BE2C (cell line): ENCODE measurements at regions not wholly inside any gene's neighbourhood (a gene's known extent, or its start where the extent isn't known, plus 50 kb on each side); places are given as distances from the start of the nearest gene placed in this dataset.

ENCODE experiments used
- DNase-seq: peaks from one replicate; pipeline ENCODE4 v3.0.0-alpha.2; 2020
- H3K27me3 ChIP-seq: fragments of 250-450 bp; sonication (Bioruptor Pico); 2 replicates; pipeline ENCODE4 v1.5.1; 2020; ENCODE audit warnings: mild to moderate bottlenecking
- H3K36me3 ChIP-seq: fragments of 250-450 bp; sonication (Bioruptor Pico); 2 replicates; pipeline ENCODE4 v1.5.1; 2020; ENCODE audit warnings: mild to moderate bottlenecking
- H3K4me1 ChIP-seq: fragments of 250-450 bp; sonication (Bioruptor Pico); 2 replicates; pipeline ENCODE4 v1.5.1; 2020
- H3K4me3 ChIP-seq: 2 replicates; pipeline ENCODE4 v1.5.1; 2011; ENCODE audit warnings: low read depth, low read length
- H3K9me3 ChIP-seq: fragments of 250-450 bp; sonication (Bioruptor Pico); 2 replicates; pipeline ENCODE4 v1.5.1; 2020
- CTCF ChIP-seq: IDR thresholded peaks from 2 replicates; pipeline ENCODE4 v1.5.1; 2012; ENCODE audit warnings: mild to moderate bottlenecking, low read depth, low read length

GRCh38 chr10:89857431-89858042 is 156.1 kb downstream of the KIF20B start:
- Histone ChIP-seq H3K4me3 (no peak overlapping the region), H3K27me3 (no peaks in the 10 kb centered on the region; the same call in 1 of the 2 replicates), H3K36me3 (no peaks in the 10 kb centered on the region), H3K9me3 (no peaks in the 10 kb centered on the region), H3K4me1 (no peaks in the 10 kb centered on the region)
- no peak for TF ChIP-seq CTCF
- DNase-seq: no peak

GRCh38 chr10:89861199-89861573 is 159.8 kb downstream of the KIF20B start:
- Histone ChIP-seq H3K4me3 (no peak overlapping the region), H3K36me3 (no peaks in the 10 kb centered on the region), H3K4me1 (no peaks in the 10 kb centered on the region), H3K9me3 (no peaks in the 10 kb centered on the region), H3K27me3 (no peaks in the 10 kb centered on the region; the same call in 1 of the 2 replicates)
- no peak for TF ChIP-seq CTCF
- DNase-seq: no peak

- no peak overlapping the region for H3K4me3 ChIP-seq
- H3K36me3 ChIP-seq: no peaks in the 10 kb centered on the region
- DNase-seq: no peak
- no peak for TF ChIP-seq CTCF
- no peaks in the 10 kb centered on the region for H3K9me3 ChIP-seq
- no peaks in the 10 kb centered on the region; the same call in 1 of the 2 replicates for H3K27me3 ChIP-seq
- H3K4me1 ChIP-seq: no peaks in the 10 kb centered on the region
Measured at GRCh38 chr10:89861584-89862301, 160.4 kb downstream of the KIF20B start.

- Histone ChIP-seq H3K27me3 (no peaks in the 10 kb centered on the region), H3K4me3 (no peak overlapping the region), H3K9me3 (no peaks in the 10 kb centered on the region), H3K4me1 (no peaks in the 10 kb centered on the region), H3K36me3 (no peaks in the 10 kb centered on the region)
- TF ChIP-seq CTCF: no peak
- DNase-seq: no peak
Measured at GRCh38 chr10:89867964-89868363, 166.6 kb downstream of the KIF20B start.

- Histone ChIP-seq H3K4me3 (no peak overlapping the region), H3K27me3 (no peaks in the 10 kb centered on the region), H3K36me3 (no peaks in the 10 kb centered on the region), H3K4me1 (no peaks in the 10 kb centered on the region), H3K9me3 (no peaks in the 10 kb centered on the region)
- no peak for TF ChIP-seq CTCF
- no peak for DNase-seq
Measured at GRCh38 chr10:89869180-89869579, 167.8 kb downstream of the KIF20B start.

- Histone ChIP-seq H3K4me3 (no peak overlapping the region), H3K4me1 (no peaks in the 10 kb centered on the region), H3K9me3 (no peaks in the 10 kb centered on the region), H3K27me3 (no peaks in the 10 kb centered on the region), H3K36me3 (no peaks in the 10 kb centered on the region)
- DNase-seq: no peak
- no peak for TF ChIP-seq CTCF
Measured at GRCh38 chr10:89869592-89870156, 168.3 kb downstream of the KIF20B start.
